ENCODE measurements at regions not wholly inside any gene's neighbourhood (a gene's known extent, or its start where the extent isn't known, plus 50 kb on each side); places are given as distances from the start of the nearest gene placed in this dataset.

DNA sequence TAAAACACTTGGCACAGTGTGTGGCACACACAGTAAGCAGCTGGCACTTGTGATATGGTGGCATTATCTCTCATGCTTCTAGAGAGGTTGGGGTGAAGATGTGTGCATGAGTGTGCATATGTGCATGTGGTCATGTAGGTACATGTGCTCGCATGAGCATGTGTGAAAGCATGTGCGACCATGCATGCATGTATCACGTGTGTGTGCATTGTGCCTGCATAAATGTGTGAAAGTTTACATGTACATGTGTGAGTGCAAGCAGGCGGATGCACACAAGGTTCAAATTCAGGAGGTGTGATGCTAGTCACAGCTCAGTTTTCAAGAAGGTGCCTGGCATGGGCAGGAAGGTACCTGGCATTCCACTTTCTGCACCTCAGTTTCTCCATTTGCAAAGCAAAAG is 59.0 kb upstream of the UQCRFS1 start:
- peaks cover 0 to 30% of the 10 kb centered on the region in 2 donors for H3K27me3 ChIP-seq
- H3K9me3 ChIP-seq = peaks cover 0 to 2% of the 10 kb centered on the region in 2 donors
- no peaks in the 10 kb centered on the region for H3K4me1 ChIP-seq
- H3K36me3 ChIP-seq = no peaks in the 10 kb centered on the region
- no peak overlapping the region for H3K27ac ChIP-seq
- DNase-seq (no peak), ATAC-seq (no peak)
- TF ChIP-seq, protein P1, sequence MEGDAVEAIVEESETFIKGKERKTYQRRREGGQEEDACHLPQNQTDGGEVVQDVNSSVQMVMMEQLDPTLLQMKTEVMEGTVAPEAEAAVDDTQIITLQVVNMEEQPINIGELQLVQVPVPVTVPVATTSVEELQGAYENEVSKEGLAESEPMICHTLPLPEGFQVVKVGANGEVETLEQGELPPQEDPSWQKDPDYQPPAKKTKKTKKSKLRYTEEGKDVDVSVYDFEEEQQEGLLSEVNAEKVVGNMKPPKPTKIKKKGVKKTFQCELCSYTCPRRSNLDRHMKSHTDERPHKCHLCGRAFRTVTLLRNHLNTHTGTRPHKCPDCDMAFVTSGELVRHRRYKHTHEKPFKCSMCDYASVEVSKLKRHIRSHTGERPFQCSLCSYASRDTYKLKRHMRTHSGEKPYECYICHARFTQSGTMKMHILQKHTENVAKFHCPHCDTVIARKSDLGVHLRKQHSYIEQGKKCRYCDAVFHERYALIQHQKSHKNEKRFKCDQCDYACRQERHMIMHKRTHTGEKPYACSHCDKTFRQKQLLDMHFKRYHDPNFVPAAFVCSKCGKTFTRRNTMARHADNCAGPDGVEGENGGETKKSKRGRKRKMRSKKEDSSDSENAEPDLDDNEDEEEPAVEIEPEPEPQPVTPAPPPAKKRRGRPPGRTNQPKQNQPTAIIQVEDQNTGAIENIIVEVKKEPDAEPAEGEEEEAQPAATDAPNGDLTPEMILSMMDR (IDR thresholded peaks at IDR 0.05) = no peak
- intact Hi-C loops (cut with DNase I) = no loop called here
- no peak overlapping the region for H3K4me3 ChIP-seq

DNA sequence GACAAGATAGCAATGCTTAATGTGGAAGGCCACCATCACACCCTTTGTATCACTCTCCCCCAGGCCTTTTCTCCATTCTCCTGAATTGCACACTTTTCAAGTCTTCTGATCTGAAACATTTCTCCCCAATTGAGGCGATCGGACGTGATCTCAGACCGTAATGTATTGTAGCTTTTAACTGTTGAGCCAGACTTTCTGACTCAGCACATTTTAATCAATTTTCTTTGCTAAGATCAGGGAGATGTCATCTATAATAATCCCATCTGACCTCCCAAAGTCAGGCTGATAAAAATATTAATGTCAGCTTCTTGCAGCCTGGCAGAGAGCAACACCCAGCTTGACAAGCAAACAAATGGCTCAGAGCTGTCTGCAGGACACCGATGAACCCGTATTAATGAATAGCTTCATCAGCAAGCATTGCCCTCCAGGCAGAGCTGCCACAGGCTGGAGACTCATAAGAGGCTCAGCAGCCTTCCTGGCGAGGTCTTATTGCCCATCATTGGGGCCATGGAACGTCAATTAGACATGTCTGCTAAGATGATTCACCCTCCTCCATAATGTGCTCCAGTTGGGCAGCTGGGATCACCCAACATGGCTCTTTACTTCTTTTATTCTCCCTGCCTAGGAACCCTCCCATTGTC is 60.2 kb upstream of the UQCRFS1 start:
- no peaks in the 10 kb centered on the region for H3K4me1 ChIP-seq
- H3K27me3 ChIP-seq = peaks cover 0 to 29% of the 10 kb centered on the region in 2 donors
- no peak overlapping the region for H3K4me3 ChIP-seq
- DNase-seq (no peak), ATAC-seq (no peak)
- no peak overlapping the region for H3K27ac ChIP-seq
- H3K9me3 ChIP-seq = peaks cover 0 to 2% of the 10 kb centered on the region in 2 donors
- no peaks in the 10 kb centered on the region for H3K36me3 ChIP-seq
- intact Hi-C loops (cut with DNase I) = no loop called here
- TF ChIP-seq, protein P1 (IDR thresholded peaks at IDR 0.05) = no peak

DNA sequence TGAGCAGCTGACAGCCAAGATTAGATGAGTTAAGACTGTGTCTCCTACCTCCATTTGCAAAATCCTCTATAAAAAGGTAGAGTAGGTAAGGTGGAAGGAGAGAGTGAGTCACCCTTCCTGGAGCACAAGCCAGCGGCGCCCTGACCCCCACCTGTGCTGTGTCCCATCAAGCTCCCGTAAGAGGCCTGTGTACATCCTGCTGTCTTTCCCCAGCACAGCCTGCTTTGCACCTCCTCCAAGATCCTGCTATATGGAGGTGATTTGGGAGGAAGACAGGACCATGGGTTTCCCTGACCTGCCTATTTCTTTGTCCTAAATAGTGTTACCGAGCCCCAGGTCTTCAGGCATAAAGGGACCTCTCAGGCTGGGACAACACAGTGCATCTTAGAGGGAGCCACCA is 62.3 kb upstream of the UQCRFS1 start:
- no peak for DNase-seq
- H3K27ac ChIP-seq = no peak overlapping the region
- H3K4me3 ChIP-seq = no peak overlapping the region
- TF ChIP-seq, protein P1 (IDR thresholded peaks at IDR 0.05) = no peak
- ATAC-seq = no peak
- intact Hi-C loops (cut with DNase I) = no loop called here
- H3K27me3 ChIP-seq = peaks cover 0 to 9% of the 10 kb centered on the region in 2 donors
- H3K4me1 ChIP-seq = no peaks in the 10 kb centered on the region
- H3K36me3 ChIP-seq = no peaks in the 10 kb centered on the region
- H3K9me3 ChIP-seq = peaks cover 0 to 2% of the 10 kb centered on the region in 2 donors

DNA sequence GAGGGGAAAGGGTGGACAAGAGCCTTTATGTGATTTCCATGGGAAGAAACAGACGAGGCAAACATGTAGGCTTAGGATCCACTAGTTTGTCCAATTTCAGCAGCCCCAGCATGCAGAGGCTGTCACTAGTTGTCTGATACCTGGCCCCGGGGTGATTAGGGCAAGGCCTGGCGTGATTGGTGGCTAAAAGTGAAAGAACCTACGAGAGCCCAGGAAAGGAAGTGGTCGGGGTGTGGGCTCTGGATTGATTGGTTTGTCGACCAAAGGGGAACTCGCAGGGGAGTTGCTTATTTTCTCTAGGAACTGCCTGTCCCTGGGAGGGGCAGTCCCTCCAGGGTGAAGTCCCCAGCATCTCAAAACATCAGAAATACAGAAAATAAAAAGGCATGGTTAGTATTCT is 64.2 kb upstream of the UQCRFS1 start:
- DNase-seq = peak in 1 of 4 donors; percentile 6
- H3K4me3 ChIP-seq = no peak overlapping the region
- peaks cover 0 to 9% of the 10 kb centered on the region in 2 donors for H3K27me3 ChIP-seq
- ATAC-seq = no peak
- TF ChIP-seq, protein P1 (IDR thresholded peaks at IDR 0.05) = no peak
- no peaks in the 10 kb centered on the region for H3K36me3 ChIP-seq
- intact Hi-C loops (cut with DNase I) = no loop called here
- H3K27ac ChIP-seq = no peak overlapping the region
- no peaks in the 10 kb centered on the region for H3K9me3 ChIP-seq
- no peaks in the 10 kb centered on the region for H3K4me1 ChIP-seq

DNA sequence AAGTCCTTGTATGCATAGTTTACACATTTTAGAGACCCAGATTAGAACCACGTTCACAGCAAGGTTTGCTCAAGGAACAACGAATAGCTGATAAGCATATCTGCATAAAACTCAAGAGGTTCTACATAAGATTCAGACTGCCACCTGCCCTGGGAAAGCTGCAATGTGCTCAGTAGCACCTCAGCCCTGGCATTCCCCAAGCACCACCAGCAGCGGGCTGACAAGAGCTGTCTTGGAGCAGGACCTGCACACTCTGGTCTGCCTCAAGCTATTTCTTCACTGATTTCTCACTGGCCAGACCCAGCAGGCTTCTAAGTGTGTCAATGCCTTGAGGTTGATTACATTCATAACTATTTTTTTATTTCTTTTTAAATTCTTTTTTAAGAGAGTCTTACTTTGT is 65.8 kb upstream of the UQCRFS1 start:
- intact Hi-C loops (cut with DNase I) = no loop called here
- peaks cover 0 to 16% of the 10 kb centered on the region in 2 donors for H3K27me3 ChIP-seq
- ATAC-seq (no peak), DNase-seq (no peak)
- H3K4me3 ChIP-seq = no peak overlapping the region
- no peaks in the 10 kb centered on the region for H3K9me3 ChIP-seq
- TF ChIP-seq, protein P1 (IDR thresholded peaks at IDR 0.05) = no peak
- no peak overlapping the region for H3K27ac ChIP-seq
- H3K4me1 ChIP-seq = no peaks in the 10 kb centered on the region
- no peaks in the 10 kb centered on the region for H3K36me3 ChIP-seq

Data from left lung (tissue), 4 donors.